ENCODE measurements at regions not wholly inside any gene's neighbourhood (a gene's known extent, or its start where the extent isn't known, plus 50 kb on each side); places are given as distances from the start of the nearest gene placed in this dataset.

- TF ChIP-seq ZBTB10 (CRISPR knock-in tag; IDR thresholded peaks at IDR 0.05; ENCODE audit: borderline replicate concordance) (no peak), ZNF17 (CRISPR knock-in tag; IDR thresholded peaks at IDR 0.05) (no peak), YEATS2 (CRISPR knock-in tag; IDR thresholded peaks at IDR 0.05; ENCODE audit: borderline replicate concordance) (no peak)
- TF ChIP-seq, protein P1, sequence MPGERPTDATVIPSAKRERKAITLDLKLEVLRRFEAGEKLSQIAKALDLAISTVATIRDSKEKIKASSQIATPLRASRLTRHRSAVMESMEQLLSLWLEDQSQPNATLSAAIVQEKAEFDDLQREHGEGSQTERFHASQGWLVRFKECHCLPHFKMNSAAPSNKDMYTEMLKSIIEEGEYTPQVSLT (CRISPR knock-in tag; IDR thresholded peaks at IDR 0.05; ENCODE audit: borderline replicate concordance, low read depth), result no peak
Measured at GRCh38 chr5:18101532-18101931, 467.3 kb downstream of the TAF11L14 start (continued).

GRCh38 chr5:18102733-18103132 lies 468.5 kb downstream of the TAF11L14 start:
- BruUV-seq (replicated peaks), result no TSS peak
- FAIRE-seq (no peak), DNase-seq (ENCODE audit: low spot score) (no peak), ATAC-seq (no peak)
- ChIA-PET CTCF (ENCODE audit: low intra/inter-chr PET ratio, low total read pairs) (no interaction called here), POLR2A (no interaction called here)
- 0% methylated on average over 1 of the region's 1 CpG for WGBS (ENCODE audit: low lambda C conversion rate)
- intact Hi-C loops (cut with micrococcal nuclease; ENCODE audit: unreplicated experiment) (no loop called here), in situ Hi-C loops (cut with HindIII; ENCODE audit: extremely low pct_ligation_motif_present, low pct_unique_long_range_greater_than_20kb) (no loop called here)
- H3K27ac ChIP-seq (ENCODE audit: extremely low read length, insufficient read depth, low read length), result no peak overlapping the region
- no peak overlapping the region for H3K4me2 ChIP-seq (ENCODE audit: low read depth, low read length)
- no peak overlapping the region for H3K4me3 ChIP-seq (replicated peaks in 1 of 3; ENCODE audit: insufficient read depth in 1 of 3, low read depth in 2 of 3, low read length in 3 of 3)
- H2AFZ ChIP-seq (ENCODE audit: low read length), result no peak overlapping the region
- H3K9me3 ChIP-seq (ENCODE audit: low read length), result peaks cover 91% of the 10 kb centered on the region
- no peaks in the 10 kb centered on the region for H3K79me2 ChIP-seq (ENCODE audit: insufficient read depth, low read length)
- no peaks in the 10 kb centered on the region for H3K4me1 ChIP-seq (ENCODE audit: insufficient read depth, low read length)
- H3K27me3 ChIP-seq (ENCODE audit: control insufficient read depth in 1 of 2, insufficient read depth in 2 of 2, low read length in 2 of 2), result no peaks in the 10 kb centered on the region
- TF ChIP-seq SP4 (CRISPR knock-in tag; IDR thresholded peaks at IDR 0.05), result no peak
- no peak overlapping the region for H3K9ac ChIP-seq (ENCODE audit: insufficient read depth, low read depth, low read length)
- no peaks in the 10 kb centered on the region for H4K20me1 ChIP-seq (ENCODE audit: insufficient read depth, low read length)
- no peaks in the 10 kb centered on the region for H3K36me3 ChIP-seq (replicated peaks in 1 of 2; ENCODE audit: control insufficient read depth in 1 of 2, insufficient read depth in 2 of 2, low read length in 2 of 2)

All from HepG2 (cell line).